Upper lobe of left lung (tissue), 4 donors: ENCODE measurements at regions not wholly inside any gene's neighbourhood (a gene's known extent, or its start where the extent isn't known, plus 50 kb on each side); places are given as distances from the start of the nearest gene placed in this dataset.

Experiments used
- CTCF ChIP-seq, 6 experiments: fragments of 450-650 bp in 4 of 6; fragments of 200-600 bp in 2 of 6; sonication (generic) in 2 of 6; IDR thresholded peaks; one replicate each; pipeline ENCODE4 v1.5.1; 2016 to 2019; ENCODE audit warnings: antibody characterized with exemption in 6 of 6
- EP300 ChIP-seq, 4 donors: sonication (generic); formaldehyde crosslinking; IDR thresholded peaks; one replicate each; pipeline ENCODE4 v1.5.1; 2017; ENCODE audit warnings: antibody characterized with exemption in 4 of 4, control low read depth in 2 of 4
- POLR2A ChIP-seq, 4 donors: fragments of 450-650 bp; IDR thresholded peaks; one replicate each; pipeline ENCODE4 v1.5.1; 2016 to 2017; ENCODE audit warnings: antibody characterized with exemption in 4 of 4, mild to moderate bottlenecking in 2 of 4
- POLR2AphosphoS5 ChIP-seq, 2 donors: sonication (generic); formaldehyde crosslinking; IDR thresholded peaks; one replicate each; pipeline ENCODE4 v1.5.1; 2017; ENCODE audit warnings: antibody characterized with exemption in 2 of 2

DNA sequence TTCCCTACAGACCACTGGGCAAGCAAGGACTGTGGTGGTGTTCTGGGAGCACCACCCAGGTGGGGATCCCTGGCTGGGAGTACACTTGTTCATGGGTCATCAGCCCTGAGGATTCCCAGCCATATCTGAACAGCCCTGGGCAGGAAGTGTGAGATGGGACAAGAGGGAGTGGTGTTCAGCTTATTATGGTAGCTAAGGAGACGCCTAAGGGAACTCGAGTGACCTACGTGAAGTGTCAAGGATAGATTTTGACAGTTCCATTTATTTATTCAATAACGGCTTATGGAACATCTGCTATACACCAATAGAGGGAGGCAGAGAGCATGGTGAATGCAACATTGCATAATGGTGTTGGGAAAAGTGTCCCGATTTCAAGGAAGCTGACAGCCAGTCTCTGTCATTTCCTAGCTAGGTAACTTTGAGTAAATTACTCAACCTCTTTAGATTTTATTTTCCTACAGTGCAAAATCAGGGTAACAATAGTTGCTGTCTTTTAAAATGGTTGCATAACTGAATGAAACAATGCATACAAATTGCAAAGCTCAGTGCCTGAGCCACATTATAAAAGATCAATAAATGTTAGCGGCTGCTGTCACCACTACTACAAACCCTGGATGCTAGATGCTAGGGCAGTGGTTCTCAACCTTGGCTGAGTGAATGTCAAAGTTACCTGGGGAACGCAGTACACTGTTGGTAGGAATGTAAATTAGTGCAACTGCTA, 534.1 kb downstream of the GRIN2A start:
- TF ChIP-seq CTCF (IDR thresholded peaks at IDR 0.05) (peak; percentile 8 to 67 (median 56)), POLR2A (IDR thresholded peaks at IDR 0.05) (no peak), POLR2AphosphoS5 (IDR thresholded peaks at IDR 0.05) (no peak), EP300 (IDR thresholded peaks at IDR 0.05) (no peak)
